ENCODE measurements at regions not wholly inside any gene's neighbourhood (a gene's known extent, or its start where the extent isn't known, plus 50 kb on each side); places are given as distances from the start of the nearest gene placed in this dataset.

GRCh38 chr7:85641331-85641730 lies 454.5 kb upstream of the SEMA3D start:
- H3K4me3 ChIP-seq, result no peak overlapping the region
- intact Hi-C loops (cut with DNase I), result no loop called here
- 57 to 72% methylated on average over 3 of the region's 3 CpGs for WGBS, 2 donors
- no peak overlapping the region for H3K27ac ChIP-seq
- DNase-seq, result no peak
- no peaks in the 10 kb centered on the region for H3K9me3 ChIP-seq
- H3K36me3 ChIP-seq, result no peaks in the 10 kb centered on the region
- no peaks in the 10 kb centered on the region for H3K4me1 ChIP-seq
- no peaks in the 10 kb centered on the region for H3K27me3 ChIP-seq
- TF ChIP-seq POLR2A (IDR thresholded peaks at IDR 0.05), result no peak
- no peak for TF ChIP-seq CTCF (IDR thresholded peaks at IDR 0.05)

- no peaks in the 10 kb centered on the region for H3K4me1 ChIP-seq
- DNase-seq, result no peak
- 38 to 57% methylated on average over 1 of the region's 1 CpG for WGBS, 2 donors
- H3K36me3 ChIP-seq, result no peaks in the 10 kb centered on the region
- no peak overlapping the region for H3K27ac ChIP-seq
- H3K4me3 ChIP-seq, result no peak overlapping the region
- intact Hi-C loops (cut with DNase I), result no loop called here
- no peak for TF ChIP-seq CTCF (IDR thresholded peaks at IDR 0.05)
- TF ChIP-seq POLR2A (IDR thresholded peaks at IDR 0.05), result no peak
- no peaks in the 10 kb centered on the region for H3K9me3 ChIP-seq
- H3K27me3 ChIP-seq, result no peaks in the 10 kb centered on the region
Measured at GRCh38 chr7:85638394-85638793, 451.5 kb upstream of the SEMA3D start.

- intact Hi-C loops (cut with DNase I), result no loop called here
- 39 to 40% methylated on average over 2 of the region's 2 CpGs for WGBS, 2 donors
- H3K36me3 ChIP-seq, result no peaks in the 10 kb centered on the region
Measured at GRCh38 chr7:85634951-85635350, 448.1 kb upstream of the SEMA3D start.

GRCh38 chr7:85630904-85631600 lies 444.2 kb upstream of the SEMA3D start:
- no peak overlapping the region for H3K27ac ChIP-seq
- WGBS, 2 donors, result 38 to 45% methylated on average over 1 of the region's 1 CpG
- H3K27me3 ChIP-seq, result no peaks in the 10 kb centered on the region
- no peak overlapping the region for H3K4me3 ChIP-seq
- H3K9me3 ChIP-seq, result no peaks in the 10 kb centered on the region
- TF ChIP-seq CTCF (IDR thresholded peaks at IDR 0.05), result no peak
- TF ChIP-seq POLR2A (IDR thresholded peaks at IDR 0.05), result no peak
- no peaks in the 10 kb centered on the region for H3K4me1 ChIP-seq
- intact Hi-C loops (cut with DNase I), result no loop called here
- DNase-seq, result no peak
- no peaks in the 10 kb centered on the region for H3K36me3 ChIP-seq

More at GRCh38 chr7:85634951-85635350, 448.1 kb upstream of the SEMA3D start:
- no peak for DNase-seq
- Histone ChIP-seq H3K9me3 (no peaks in the 10 kb centered on the region), H3K27ac (no peak overlapping the region), H3K4me1 (no peaks in the 10 kb centered on the region), H3K4me3 (no peak overlapping the region), H3K27me3 (no peaks in the 10 kb centered on the region)
- TF ChIP-seq CTCF (IDR thresholded peaks at IDR 0.05) (no peak), POLR2A (IDR thresholded peaks at IDR 0.05) (no peak)

- no peaks in the 10 kb centered on the region for H3K4me1 ChIP-seq
- intact Hi-C loops (cut with DNase I), result no loop called here
- 75 to 82% methylated on average over 3 to 5 of the region's 5 CpGs for WGBS, 2 donors
- no peaks in the 10 kb centered on the region for H3K9me3 ChIP-seq
- no peak for TF ChIP-seq POLR2A (IDR thresholded peaks at IDR 0.05)
- TF ChIP-seq CTCF (IDR thresholded peaks at IDR 0.05), result no peak
- H3K27ac ChIP-seq, result no peak overlapping the region
- no peak for DNase-seq
- no peaks in the 10 kb centered on the region for H3K36me3 ChIP-seq
- H3K4me3 ChIP-seq, result no peak overlapping the region
- H3K27me3 ChIP-seq, result no peaks in the 10 kb centered on the region
Measured at GRCh38 chr7:85627791-85628586, 441.1 kb upstream of the SEMA3D start.

All from esophagus squamous epithelium (tissue), 5 donors.